Daoy (cell line): ENCODE measurements at regions not wholly inside any gene's neighbourhood (a gene's known extent, or its start where the extent isn't known, plus 50 kb on each side); places are given as distances from the start of the nearest gene placed in this dataset.

Source experiments
- DNase-seq: peaks from one replicate; pipeline ENCODE4 v3.0.0-alpha.2; 2015; ENCODE audit warnings: low read depth

DNA sequence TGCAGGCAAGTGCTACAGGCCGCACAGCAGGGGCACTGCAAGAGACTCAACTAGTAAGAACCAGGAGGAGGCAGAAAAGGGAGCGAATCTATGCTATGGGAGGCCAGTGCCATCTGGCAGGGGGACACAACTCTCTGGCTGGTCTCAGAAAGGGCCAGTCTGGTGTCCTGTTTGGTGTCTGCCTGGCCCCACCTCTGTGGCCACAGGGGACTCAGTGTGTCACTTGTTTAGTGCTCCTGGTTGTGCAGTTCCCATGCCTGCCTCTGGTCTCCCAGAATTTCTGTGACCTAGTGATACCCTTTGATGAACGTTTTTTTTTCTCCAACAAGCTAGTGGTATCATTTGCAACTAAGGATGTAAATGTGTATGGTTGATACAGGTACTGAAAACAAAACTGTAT is 59.2 kb upstream of the JCAD start:
- no peak for DNase-seq

DNA sequence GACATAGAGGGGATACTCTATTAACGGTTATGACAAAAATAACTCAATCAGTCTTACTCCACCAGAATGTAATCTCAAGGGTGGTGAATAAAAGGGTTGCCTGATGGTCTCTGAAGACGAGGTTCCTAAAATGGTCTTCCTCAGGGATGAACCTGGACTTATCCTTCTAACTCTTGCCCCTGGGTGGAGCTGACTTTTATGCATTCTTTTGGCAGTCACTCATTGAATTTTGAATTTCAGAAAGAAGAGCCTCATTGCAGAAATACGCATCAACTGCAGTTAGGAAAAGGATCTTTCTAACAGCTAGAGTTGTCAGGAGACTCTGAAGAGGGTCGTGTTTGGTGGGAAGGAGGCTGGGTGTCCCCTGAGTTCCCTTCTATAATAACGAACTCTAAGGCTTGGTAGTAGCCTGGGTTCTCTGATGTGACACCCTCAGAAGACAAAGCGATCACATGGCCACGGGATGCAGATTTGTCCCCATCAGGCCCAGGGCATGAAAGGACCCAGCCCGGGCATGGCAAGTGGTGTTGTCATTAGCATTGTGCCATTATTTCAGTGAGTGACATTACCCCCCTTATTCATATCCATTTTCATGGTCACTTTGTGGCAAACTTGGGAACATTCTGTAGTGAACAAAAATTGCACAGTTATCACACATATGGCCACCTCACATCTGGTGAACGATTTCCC is 58.6 kb upstream of the JCAD start:
- DNase-seq: no peak

GRCh38 chr10:30116041-30116491 is 56.7 kb upstream of the JCAD start:
- DNase-seq: no peak

GRCh38 chr10:30115626-30115940 is 56.2 kb upstream of the JCAD start:
- no peak for DNase-seq

DNA sequence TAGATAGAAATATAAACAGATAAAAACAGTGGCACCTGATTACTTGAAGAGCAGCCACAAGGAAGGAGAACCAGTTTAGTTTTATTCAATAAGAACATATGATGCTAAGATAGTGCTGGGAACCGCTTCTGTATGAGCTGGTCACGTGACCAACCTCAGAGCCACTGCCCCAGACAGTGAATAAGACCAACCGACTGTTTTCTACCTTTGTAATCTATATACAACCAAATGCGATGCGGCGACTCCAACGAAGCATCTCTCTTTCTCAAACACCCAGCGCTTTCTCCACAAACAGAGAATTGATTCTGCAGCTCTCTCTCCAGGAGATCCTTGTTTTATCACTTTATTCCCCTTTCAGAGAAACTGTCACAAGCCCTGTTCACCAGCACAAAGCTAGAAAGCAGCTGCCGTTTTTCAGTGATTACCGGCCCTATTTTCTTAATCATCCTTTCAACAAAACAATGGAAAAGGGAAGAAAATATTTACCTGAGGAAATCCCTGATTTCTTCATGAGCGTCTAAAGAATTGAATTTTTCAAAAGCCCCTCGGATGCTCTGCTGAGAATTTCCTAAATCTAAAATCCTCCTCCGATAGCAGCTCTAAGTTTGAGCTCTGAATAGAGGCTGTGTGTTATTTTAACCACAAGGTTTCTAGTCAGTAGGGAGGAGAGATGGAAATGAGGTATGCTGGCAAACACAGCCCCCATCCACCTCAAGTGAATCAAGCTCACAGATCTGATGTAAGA is 55.7 kb upstream of the JCAD start:
- peak; percentile 20 for DNase-seq

DNA sequence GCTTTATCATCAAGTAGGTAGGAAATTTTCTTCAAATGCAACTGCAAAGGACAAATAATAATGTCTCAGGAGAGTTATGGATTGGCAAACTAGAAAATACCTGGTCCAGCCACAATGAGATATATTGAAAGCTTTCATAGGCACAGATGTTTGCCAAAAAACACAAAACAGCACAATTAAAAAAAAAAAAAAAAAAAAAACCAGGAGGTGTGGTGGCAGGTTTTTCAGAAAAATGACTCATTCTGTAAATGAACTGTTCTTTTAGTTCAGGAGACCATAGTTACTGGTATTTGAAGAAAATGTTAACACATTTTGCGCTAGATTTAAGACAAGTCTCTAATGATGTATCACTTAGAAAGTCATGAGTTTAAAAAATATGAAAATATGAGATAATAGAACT is 55.0 kb upstream of the JCAD start:
- DNase-seq: no peak

- DNase-seq: no peak
Observed at GRCh38 chr10:30111340-30112022, 52.1 kb upstream of the JCAD start.
